GM12878 (cell line): ENCODE measurements at regions not wholly inside any gene's neighbourhood (a gene's known extent, or its start where the extent isn't known, plus 50 kb on each side); places are given as distances from the start of the nearest gene placed in this dataset.

Experiments used
- ATAC-seq: fragments of 200-7000 bp; cut with Tn5 transposase; 3 replicates; pipeline ENCODE4 v1.9.1; 2020; ENCODE audit warnings: mild to moderate bottlenecking, moderate library complexity
- BruUV-seq: library from RNA; stranded (reverse); fragments of 400-500 nt; replicated peaks from 2 replicates; lab custom pipeline; 2021; lab: Mats Ljungman, UMichigan
- CTCF ChIA-PET: fragments of 300-600 bp; sonication (Branson Sonifier 250); formaldehyde crosslinking; extraction: SDS; loops from one replicate; lab custom pipeline; 2021; ENCODE audit warnings: inconsistent platforms; lab: Yijun Ruan, JAX
- POLR2A ChIA-PET: fragments of 350-600 bp; formaldehyde crosslinking; extraction: SDS; loops from one replicate; lab custom pipeline; 2021; ENCODE audit warnings: inconsistent platforms; lab: Charles Lee
- RAD21 ChIA-PET: fragments of 300-600 bp; sonication (Branson Sonifier 250); formaldehyde crosslinking; loops from one replicate; lab custom pipeline; 2023; ENCODE audit warnings: antibody characterized with exemption; ENCODE audit not compliant: unreplicated experiment; lab: Charles Lee
- SMC1A ChIA-PET: fragments of 300-600 bp; sonication (Branson Sonifier 250); formaldehyde crosslinking; loops from one replicate; lab custom pipeline; 2023; ENCODE audit not compliant: unreplicated experiment, uncharacterized antibody; lab: Charles Lee
- DNase-seq: peaks from one replicate; pipeline ENCODE4 v3.0.0-alpha.2; 2011; ENCODE audit warnings: low read depth, low spot score
- FAIRE-seq: peaks from 3 replicates; lab custom pipeline; 2011; peaks lifted over from hg19 to GRCh38; lab: Jason Lieb, UNC
- H2AFZ ChIP-seq: 2 replicates; pipeline ENCODE4 v1.6.0; 2011; ENCODE audit warnings: low read depth, low read length, control low read depth; ENCODE audit not compliant: control insufficient read depth
- H3K27ac ChIP-seq: 2 replicates; pipeline ENCODE4 v1.5.1; 2011; ENCODE audit warnings: control low read depth; ENCODE audit not compliant: control insufficient read depth, insufficient read depth
- H3K27me3 ChIP-seq, 2 experiments: replicated peaks in 1 of 2; 2 replicates each; pipeline versions ENCODE4 v1.6.0 to v1.6.1; 2011; ENCODE audit warnings: low read length in 1 of 2; ENCODE audit not compliant: control insufficient read depth in 2 of 2, insufficient read depth in 2 of 2
- H3K36me3 ChIP-seq, 2 experiments: 2 replicates each; pipeline ENCODE4 v1.5.1; 2011; ENCODE audit warnings: low read length in 1 of 2; ENCODE audit not compliant: control insufficient read depth in 2 of 2, insufficient read depth in 2 of 2
- H3K4me1 ChIP-seq: 2 replicates; pipeline ENCODE4 v1.6.1; 2011; ENCODE audit warnings: mild to moderate bottlenecking, low read length, moderate library complexity, mixed read lengths; ENCODE audit not compliant: control insufficient read depth, insufficient read depth
- H3K4me2 ChIP-seq: 2 replicates; pipeline ENCODE4 v1.6.0; 2011; ENCODE audit warnings: control low read depth; ENCODE audit not compliant: control insufficient read depth, insufficient read depth
- H3K4me3 ChIP-seq: fragments of 200-600 bp; sonication (generic); 2 replicates; pipeline ENCODE4 v1.5.1; 2016
- H3K79me2 ChIP-seq: 2 replicates; pipeline ENCODE4 v1.6.0; 2011; ENCODE audit warnings: low read length; ENCODE audit not compliant: control insufficient read depth, insufficient read depth
- H3K9ac ChIP-seq: 2 replicates; pipeline ENCODE4 v1.8.0; 2011; ENCODE audit warnings: low read length, control low read depth, mixed read lengths; ENCODE audit not compliant: control insufficient read depth, insufficient read depth
- H3K9me3 ChIP-seq: replicated peaks from 3 replicates; pipeline ENCODE4 v1.5.1; 2011; ENCODE audit warnings: mild to moderate bottlenecking, low read length; ENCODE audit not compliant: control insufficient read depth, insufficient read depth
- H4K20me1 ChIP-seq: 2 replicates; pipeline ENCODE4 v1.6.0; 2011; ENCODE audit not compliant: control insufficient read depth, insufficient read depth
- BCL11A ChIP-seq: IDR thresholded peaks from 2 replicates; pipeline ENCODE4 v1.6.1; 2011; ENCODE audit warnings: low read depth, low read length
- ELK1 ChIP-seq: IDR thresholded peaks from 2 replicates; pipeline ENCODE4 v1.6.1; 2012; ENCODE audit warnings: low read depth, low read length, improper control_type of control experiment
- IRF5 ChIP-seq: fragments of 450-650 bp; IDR thresholded peaks from 2 replicates; pipeline ENCODE4 v1.6.1; 2017; ENCODE audit warnings: borderline replicate concordance
- MLLT1 ChIP-seq: fragments of 450-650 bp; IDR thresholded peaks from 2 replicates; pipeline ENCODE4 v1.6.1; 2016; ENCODE audit warnings: mild to moderate bottlenecking
- NFXL1 ChIP-seq: fragments of 450-650 bp; IDR thresholded peaks from 2 replicates; pipeline ENCODE4 v1.6.1; 2017; ENCODE audit warnings: antibody characterized with exemption, mild to moderate bottlenecking, borderline replicate concordance
- NFYA ChIP-seq: IDR thresholded peaks from 2 replicates; pipeline ENCODE4 v1.6.1; 2011; ENCODE audit warnings: low read depth, mild to moderate bottlenecking, low read length, improper control_type of control experiment, borderline replicate concordance
- PRDM15 ChIP-seq: fragments of 450-650 bp; formaldehyde crosslinking; IDR thresholded peaks from 2 replicates; pipeline ENCODE4 v1.4.0; 2020; ENCODE audit warnings: mild to moderate bottlenecking, moderate library complexity
- RAD51 ChIP-seq: fragments of 450-650 bp; IDR thresholded peaks from 2 replicates; pipeline ENCODE4 v1.6.1; 2016; ENCODE audit warnings: moderate library complexity, mild to moderate bottlenecking, inconsistent platforms
- RCOR1 ChIP-seq: conservative IDR thresholded peaks from 2 replicates; pipeline ENCODE4 v1.6.1; 2012; ENCODE audit warnings: low read depth, low read length, improper control_type of control experiment
- RELA ChIP-seq: fragments of 450-650 bp; IDR thresholded peaks from 2 replicates; pipeline ENCODE4 v1.8.0; 2014; ENCODE audit warnings: borderline replicate concordance; ENCODE audit not compliant: partially characterized antibody
- SPI1 ChIP-seq: IDR thresholded peaks from 2 replicates; pipeline ENCODE4 v1.6.1; 2011; ENCODE audit warnings: low read depth, mild to moderate bottlenecking, low read length, moderate library complexity, borderline replicate concordance; ENCODE audit not compliant: insufficient read depth
- ZBTB40 ChIP-seq: fragments of 450-650 bp; IDR thresholded peaks from 2 replicates; pipeline ENCODE4 v1.6.1; 2016; ENCODE audit warnings: mild to moderate bottlenecking, moderate library complexity, borderline replicate concordance
- ZNF207 ChIP-seq: fragments of 450-650 bp; IDR thresholded peaks from 2 replicates; pipeline ENCODE4 v1.6.1; 2014; ENCODE audit warnings: antibody characterized with exemption, mild to moderate bottlenecking, borderline replicate concordance
- WGBS: methylation state at CpG from one replicate; pipeline ENCODE4 v1.1.6; 2016; ENCODE audit warnings: low lambda C conversion rate; ENCODE audit not compliant: insufficient replicate concordance, insufficient coverage; ENCODE audit errors: missing lambda C conversion rate; 5-methylcytosine and 5-hydroxymethylcytosine counted together
- in situ Hi-C: fragments of 300-500 bp; cut with MboI; formaldehyde crosslinking; loops from 9 replicates; pipeline ENCODE4 v1.14.3; 2018; ENCODE audit warnings: mixed read lengths
- intact Hi-C: fragments of 100-400 bp; cut with micrococcal nuclease; formaldehyde crosslinking; loops from one replicate; pipeline ENCODE4 v1.14.2; 2022; ENCODE audit not compliant: unreplicated experiment

- no TSS peak for BruUV-seq
- intact Hi-C loops = no loop called here
- in situ Hi-C loops = no loop called here
- DNase-seq (no peak), ATAC-seq (no peak), FAIRE-seq (no peak)
- Histone ChIP-seq H3K27ac (no peak overlapping the region), H3K4me3 (no peak overlapping the region), H3K79me2 (no peaks in the 10 kb centered on the region), H3K36me3 (no peaks in the 10 kb centered on the region), H4K20me1 (no peaks in the 10 kb centered on the region), H3K27me3 (no peaks in the 10 kb centered on the region), H3K4me1 (no peaks in the 10 kb centered on the region), H2AFZ (no peak overlapping the region), H3K9ac (no peak overlapping the region), H3K9me3 (no peaks in the 10 kb centered on the region; the same call in 2 of the 3 replicates), H3K4me2 (no peak overlapping the region)
- ChIA-PET SMC1A (no interaction called here), CTCF (no interaction called here), POLR2A (no interaction called here), RAD21 (no interaction called here)
- 74% methylated on average over 4 of the region's 4 CpGs for WGBS
- TF ChIP-seq RCOR1 (no peak), NFYA (no peak), PRDM15 (CRISPR knock-in tag) (no peak), MLLT1 (no peak), IRF5 (no peak), ZBTB40 (no peak), NFXL1 (no peak), ZNF207 (no peak), SPI1 (no peak), ELK1 (no peak), BCL11A (no peak), RELA (no peak), RAD51 (no peak)
Measured at GRCh38 chr7:68250143-68250542, 1253.5 kb downstream of the TYW1 start.
